HAP-1 (cell line): ENCODE measurements at regions not wholly inside any gene's neighbourhood (a gene's known extent, or its start where the extent isn't known, plus 50 kb on each side); places are given as distances from the start of the nearest gene placed in this dataset.

Experiments
- DNase-seq, 2 experiments: peaks; one replicate each; pipeline ENCODE4 v3.0.0-alpha.2; 2016 to 2020; ENCODE audit warnings: low spot score in 2 of 2
- H3K27me3 ChIP-seq: fragments of 250-450 bp; sonication (Bioruptor Pico); 2 replicates; pipeline ENCODE4 v1.5.1; 2020; ENCODE audit warnings: low read depth, mild to moderate bottlenecking, moderate library complexity
- H3K36me3 ChIP-seq: fragments of 250-450 bp; sonication (Bioruptor Pico); replicated peaks from 2 replicates; pipeline ENCODE4 v1.5.1; 2020; ENCODE audit warnings: mild to moderate bottlenecking
- H3K4me1 ChIP-seq: fragments of 250-450 bp; sonication (Bioruptor Pico); 2 replicates; pipeline ENCODE4 v1.5.1; 2020; ENCODE audit warnings: mild to moderate bottlenecking
- H3K4me3 ChIP-seq: fragments of 250-450 bp; sonication (Bioruptor Pico); 2 replicates; pipeline ENCODE4 v1.5.1; 2020; ENCODE audit warnings: mild to moderate bottlenecking, moderate library complexity
- H3K9me3 ChIP-seq: fragments of 250-450 bp; sonication (Bioruptor Pico); 2 replicates; pipeline ENCODE4 v1.5.1; 2020; ENCODE audit warnings: mild to moderate bottlenecking, moderate library complexity
- in situ Hi-C: fragments of 300-500 bp; cut with MboI; formaldehyde crosslinking; loops from 3 replicates; pipeline ENCODE4 v1.14.3; 2020; ENCODE audit warnings: low sequenced_read_pairs, inconsistent platforms, mixed read lengths

- in situ Hi-C loops: no loop called here
- no peaks in the 10 kb centered on the region for H3K9me3 ChIP-seq
- H3K4me1 ChIP-seq: no peaks in the 10 kb centered on the region
- DNase-seq: no peak
- no peaks in the 10 kb centered on the region for H3K36me3 ChIP-seq
- H3K4me3 ChIP-seq: no peak overlapping the region
- H3K27me3 ChIP-seq: no peaks in the 10 kb centered on the region
Measured at GRCh38 chr3:7927015-7927414, 574.6 kb upstream of the LMCD1 start.

GRCh38 chr3:7927864-7928263, 573.8 kb upstream of the LMCD1 start:
- no peaks in the 10 kb centered on the region for H3K36me3 ChIP-seq
- DNase-seq: no peak
- H3K4me1 ChIP-seq: no peaks in the 10 kb centered on the region
- no peak overlapping the region for H3K4me3 ChIP-seq
- in situ Hi-C loops: no loop called here
- H3K27me3 ChIP-seq: no peaks in the 10 kb centered on the region
- no peaks in the 10 kb centered on the region for H3K9me3 ChIP-seq

GRCh38 chr3:7929319-7929889, 572.2 kb upstream of the LMCD1 start:
- Histone ChIP-seq H3K36me3 (no peaks in the 10 kb centered on the region), H3K9me3 (no peaks in the 10 kb centered on the region), H3K27me3 (no peaks in the 10 kb centered on the region), H3K4me1 (no peaks in the 10 kb centered on the region), H3K4me3 (no peak overlapping the region)
- no peak for DNase-seq
- in situ Hi-C loops: no loop called here

- Histone ChIP-seq H3K4me1 (no peaks in the 10 kb centered on the region), H3K9me3 (no peaks in the 10 kb centered on the region), H3K36me3 (no peaks in the 10 kb centered on the region), H3K4me3 (no peak overlapping the region), H3K27me3 (no peaks in the 10 kb centered on the region)
- DNase-seq: no peak
- in situ Hi-C loops: no loop called here
Measured at GRCh38 chr3:7934362-7934761, 567.3 kb upstream of the LMCD1 start.

- Histone ChIP-seq H3K4me1 (no peaks in the 10 kb centered on the region), H3K27me3 (no peaks in the 10 kb centered on the region), H3K4me3 (no peak overlapping the region), H3K36me3 (no peaks in the 10 kb centered on the region), H3K9me3 (no peaks in the 10 kb centered on the region)
- DNase-seq: no peak
- in situ Hi-C loops: no loop called here
Measured at GRCh38 chr3:7947930-7948329, 553.7 kb upstream of the LMCD1 start.

GRCh38 chr3:7950890-7951289, 550.7 kb upstream of the LMCD1 start:
- Histone ChIP-seq H3K4me1 (no peaks in the 10 kb centered on the region), H3K4me3 (no peak overlapping the region), H3K9me3 (no peaks in the 10 kb centered on the region), H3K36me3 (no peaks in the 10 kb centered on the region), H3K27me3 (no peaks in the 10 kb centered on the region)
- no peak for DNase-seq
- in situ Hi-C loops: no loop called here

- no peak for DNase-seq
- no peak overlapping the region for H3K4me3 ChIP-seq
- H3K27me3 ChIP-seq: no peaks in the 10 kb centered on the region
- H3K9me3 ChIP-seq: no peaks in the 10 kb centered on the region
- no peaks in the 10 kb centered on the region for H3K4me1 ChIP-seq
- in situ Hi-C loops: no loop called here
- no peaks in the 10 kb centered on the region for H3K36me3 ChIP-seq
Measured at GRCh38 chr3:7953449-7954014, 548.1 kb upstream of the LMCD1 start.

GRCh38 chr3:7957024-7957423, 544.6 kb upstream of the LMCD1 start:
- no peaks in the 10 kb centered on the region for H3K27me3 ChIP-seq
- no peaks in the 10 kb centered on the region for H3K9me3 ChIP-seq
- no peaks in the 10 kb centered on the region for H3K4me1 ChIP-seq
- in situ Hi-C loops: no loop called here
- H3K36me3 ChIP-seq: no peaks in the 10 kb centered on the region
- no peak overlapping the region for H3K4me3 ChIP-seq
- DNase-seq: no peak

- in situ Hi-C loops: no loop called here
- H3K4me1 ChIP-seq: no peaks in the 10 kb centered on the region
Measured at GRCh38 chr3:7959094-7959493, 542.5 kb upstream of the LMCD1 start.

GRCh38 chr3:7960601-7961000, 541.0 kb upstream of the LMCD1 start:
- H3K27me3 ChIP-seq: no peaks in the 10 kb centered on the region
- no peaks in the 10 kb centered on the region for H3K36me3 ChIP-seq
- in situ Hi-C loops: no loop called here
- H3K4me1 ChIP-seq: no peaks in the 10 kb centered on the region
- DNase-seq: no peak
- H3K4me3 ChIP-seq: no peak overlapping the region
- H3K9me3 ChIP-seq: no peaks in the 10 kb centered on the region

More at GRCh38 chr3:7959094-7959493, 542.5 kb upstream of the LMCD1 start:
- DNase-seq: no peak
- H3K27me3 ChIP-seq: no peaks in the 10 kb centered on the region
- no peaks in the 10 kb centered on the region for H3K9me3 ChIP-seq
- H3K4me3 ChIP-seq: no peak overlapping the region
- no peaks in the 10 kb centered on the region for H3K36me3 ChIP-seq

GRCh38 chr3:7962301-7962700, 539.3 kb upstream of the LMCD1 start:
- Histone ChIP-seq H3K36me3 (no peaks in the 10 kb centered on the region), H3K4me3 (no peak overlapping the region), H3K9me3 (no peaks in the 10 kb centered on the region), H3K27me3 (no peaks in the 10 kb centered on the region), H3K4me1 (no peaks in the 10 kb centered on the region)
- DNase-seq: no peak
- in situ Hi-C loops: no loop called here

- Histone ChIP-seq H3K36me3 (no peaks in the 10 kb centered on the region), H3K4me1 (no peaks in the 10 kb centered on the region), H3K27me3 (no peaks in the 10 kb centered on the region), H3K9me3 (no peaks in the 10 kb centered on the region), H3K4me3 (no peak overlapping the region)
- in situ Hi-C loops: no loop called here
- no peak for DNase-seq
Measured at GRCh38 chr3:7964899-7965298, 536.7 kb upstream of the LMCD1 start.

GRCh38 chr3:7973006-7973405, 528.6 kb upstream of the LMCD1 start:
- no peaks in the 10 kb centered on the region for H3K4me1 ChIP-seq
- DNase-seq: no peak
- H3K4me3 ChIP-seq: no peak overlapping the region
- in situ Hi-C loops: no loop called here
- H3K27me3 ChIP-seq: no peaks in the 10 kb centered on the region; the same call in 1 of the 2 replicates
- H3K36me3 ChIP-seq: no peaks in the 10 kb centered on the region
- no peaks in the 10 kb centered on the region for H3K9me3 ChIP-seq

GRCh38 chr3:7977245-7978086, 524.2 kb upstream of the LMCD1 start:
- Histone ChIP-seq H3K36me3 (no peaks in the 10 kb centered on the region), H3K27me3 (no peaks in the 10 kb centered on the region; the same call in 1 of the 2 replicates), H3K9me3 (no peaks in the 10 kb centered on the region), H3K4me3 (no peak overlapping the region), H3K4me1 (no peaks in the 10 kb centered on the region)
- in situ Hi-C loops: no loop called here
- no peak for DNase-seq
